Astrocyte of the cerebellum (primary cell): ENCODE measurements at regions not wholly inside any gene's neighbourhood (a gene's known extent, or its start where the extent isn't known, plus 50 kb on each side); places are given as distances from the start of the nearest gene placed in this dataset.
"Not testable (repeated sequence)": the region's sequence is repeated elsewhere in the genome, so short reads cannot be mapped to it uniquely, and the experiment has no call there.

Experiments
- DNase-seq: peaks from one replicate; pipeline ENCODE4 v3.0.0-alpha.2; 2011; ENCODE audit warnings: low read depth
- H3K4me3 ChIP-seq: 2 replicates; pipeline ENCODE4 v1.5.1; 2011; ENCODE audit warnings: mild to moderate bottlenecking, low read depth, low read length, moderate library complexity
- in situ Hi-C: cut with HindIII; loops from 2 replicates; pipeline ENCODE4 v1.10.0; 2017; ENCODE audit warnings: low sequenced_read_pairs
- TF ChIP-seq, protein P1 (sequence below): IDR thresholded peaks from 2 replicates; pipeline ENCODE4 v1.5.1; 2012; ENCODE audit warnings: low read length, low read depth, moderate library complexity, mild to moderate bottlenecking; ENCODE audit errors: missing control alignments

DNA sequence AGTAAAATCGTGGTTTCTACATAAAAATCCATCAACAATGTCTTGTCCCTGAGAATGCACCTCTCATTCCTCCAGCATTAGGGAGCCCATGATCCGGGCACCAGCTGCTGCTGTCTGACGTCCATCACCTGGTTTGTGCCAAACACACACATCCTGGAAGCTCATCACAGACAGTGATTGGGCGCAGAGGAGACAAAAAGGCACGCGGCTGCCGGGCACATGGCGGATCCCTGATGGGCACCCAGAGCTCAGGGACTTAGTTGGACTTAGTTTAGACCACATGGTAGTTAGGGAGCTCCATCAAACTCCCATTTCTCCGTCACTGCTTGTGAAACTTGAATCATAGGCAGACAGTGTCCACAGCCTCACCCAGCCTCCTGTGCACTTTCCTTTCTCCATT lies 1059.3 kb downstream of the TMEM121 start:
- no peak overlapping the region for H3K4me3 ChIP-seq
- no peak for DNase-seq
- TF ChIP-seq, protein P1, sequence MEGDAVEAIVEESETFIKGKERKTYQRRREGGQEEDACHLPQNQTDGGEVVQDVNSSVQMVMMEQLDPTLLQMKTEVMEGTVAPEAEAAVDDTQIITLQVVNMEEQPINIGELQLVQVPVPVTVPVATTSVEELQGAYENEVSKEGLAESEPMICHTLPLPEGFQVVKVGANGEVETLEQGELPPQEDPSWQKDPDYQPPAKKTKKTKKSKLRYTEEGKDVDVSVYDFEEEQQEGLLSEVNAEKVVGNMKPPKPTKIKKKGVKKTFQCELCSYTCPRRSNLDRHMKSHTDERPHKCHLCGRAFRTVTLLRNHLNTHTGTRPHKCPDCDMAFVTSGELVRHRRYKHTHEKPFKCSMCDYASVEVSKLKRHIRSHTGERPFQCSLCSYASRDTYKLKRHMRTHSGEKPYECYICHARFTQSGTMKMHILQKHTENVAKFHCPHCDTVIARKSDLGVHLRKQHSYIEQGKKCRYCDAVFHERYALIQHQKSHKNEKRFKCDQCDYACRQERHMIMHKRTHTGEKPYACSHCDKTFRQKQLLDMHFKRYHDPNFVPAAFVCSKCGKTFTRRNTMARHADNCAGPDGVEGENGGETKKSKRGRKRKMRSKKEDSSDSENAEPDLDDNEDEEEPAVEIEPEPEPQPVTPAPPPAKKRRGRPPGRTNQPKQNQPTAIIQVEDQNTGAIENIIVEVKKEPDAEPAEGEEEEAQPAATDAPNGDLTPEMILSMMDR: no peak
- in situ Hi-C loops: no loop called here

GRCh38 chr14:106586098-106586704 lies 1059.8 kb downstream of the TMEM121 start:
- no peak for DNase-seq
- TF ChIP-seq, protein P1: no peak
- no peak overlapping the region for H3K4me3 ChIP-seq
- in situ Hi-C loops: no loop called here

DNA sequence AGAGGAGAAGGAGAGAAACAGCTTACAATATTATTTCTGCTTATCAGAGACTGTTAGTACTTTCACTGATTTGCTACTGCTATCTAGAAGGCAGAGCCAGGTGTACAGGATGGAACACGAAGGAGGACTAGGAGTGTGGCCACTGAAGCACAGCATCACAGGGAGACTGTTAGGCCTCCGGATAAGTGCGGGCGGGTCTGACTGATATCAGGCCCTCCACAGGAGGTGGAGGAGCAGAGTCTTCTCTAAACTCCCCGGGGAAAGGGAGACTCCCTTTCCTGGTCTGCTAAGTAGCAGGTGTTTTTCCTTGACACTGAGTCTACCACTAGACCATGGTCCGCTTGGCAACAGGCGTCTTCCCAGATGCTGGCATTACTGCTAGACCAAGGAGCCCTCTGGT lies 1065.2 kb downstream of the TMEM121 start:
- in situ Hi-C loops, DNase-seq, H3K4me3 ChIP-seq: not testable (repeated sequence)

DNA sequence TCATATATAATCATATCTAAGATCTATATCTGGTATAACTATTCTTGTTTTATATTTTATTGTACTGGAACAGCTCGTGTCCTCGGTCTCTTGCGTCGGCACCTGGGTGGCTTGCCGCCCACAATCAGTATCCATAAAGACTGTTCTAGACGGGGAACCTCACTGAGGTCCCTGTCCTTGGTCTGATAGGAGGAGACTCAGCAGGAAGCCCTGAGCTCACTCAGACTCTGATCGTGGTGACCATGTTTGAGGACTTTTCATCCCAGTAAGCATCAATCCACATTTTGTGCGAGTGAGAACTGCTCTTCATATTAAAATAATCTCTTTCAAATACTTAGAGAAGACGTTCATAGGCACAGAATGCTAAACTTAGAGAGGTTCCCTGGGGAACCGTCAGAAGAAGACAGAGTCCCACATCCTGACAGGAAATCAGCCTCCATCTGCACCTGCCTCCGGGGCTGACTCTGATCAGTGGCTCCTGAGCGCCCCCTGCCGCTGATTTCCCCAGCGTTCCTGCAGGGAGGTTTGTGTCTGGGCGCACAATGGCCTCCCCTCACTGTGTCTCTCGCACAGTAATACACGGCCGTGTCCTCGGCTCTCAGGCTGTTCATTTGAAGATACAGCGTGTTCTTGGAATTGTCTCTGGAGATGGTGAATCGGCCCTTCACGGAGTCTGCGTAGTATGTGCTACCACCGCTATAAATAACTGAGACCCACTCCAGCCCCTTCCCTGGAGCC lies 1065.9 kb downstream of the TMEM121 start:
- DNase-seq, in situ Hi-C loops, H3K4me3 ChIP-seq: not testable (repeated sequence)

DNA sequence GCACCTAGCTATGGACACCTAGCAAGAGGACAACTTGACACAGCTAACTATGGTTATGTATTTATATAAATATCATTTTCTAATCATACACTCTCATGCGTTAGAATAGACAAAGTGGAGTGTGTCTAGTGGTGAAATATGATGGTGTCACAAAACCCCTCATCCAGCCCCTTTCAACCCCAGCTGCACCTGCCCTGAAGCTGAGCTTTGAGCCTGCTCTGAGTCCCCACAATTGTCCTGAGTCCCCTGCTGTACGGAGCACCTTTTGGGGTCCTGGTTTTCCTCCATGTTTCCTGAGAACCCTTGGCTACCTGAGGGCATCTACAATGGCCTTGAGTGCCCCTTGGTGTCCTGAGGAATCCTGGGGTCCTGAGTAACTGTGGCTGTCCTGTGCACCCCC lies 1072.8 kb downstream of the TMEM121 start:
- DNase-seq: no peak
- TF ChIP-seq, protein P1: no peak
- no peak overlapping the region for H3K4me3 ChIP-seq
- in situ Hi-C loops: no loop called here

DNA sequence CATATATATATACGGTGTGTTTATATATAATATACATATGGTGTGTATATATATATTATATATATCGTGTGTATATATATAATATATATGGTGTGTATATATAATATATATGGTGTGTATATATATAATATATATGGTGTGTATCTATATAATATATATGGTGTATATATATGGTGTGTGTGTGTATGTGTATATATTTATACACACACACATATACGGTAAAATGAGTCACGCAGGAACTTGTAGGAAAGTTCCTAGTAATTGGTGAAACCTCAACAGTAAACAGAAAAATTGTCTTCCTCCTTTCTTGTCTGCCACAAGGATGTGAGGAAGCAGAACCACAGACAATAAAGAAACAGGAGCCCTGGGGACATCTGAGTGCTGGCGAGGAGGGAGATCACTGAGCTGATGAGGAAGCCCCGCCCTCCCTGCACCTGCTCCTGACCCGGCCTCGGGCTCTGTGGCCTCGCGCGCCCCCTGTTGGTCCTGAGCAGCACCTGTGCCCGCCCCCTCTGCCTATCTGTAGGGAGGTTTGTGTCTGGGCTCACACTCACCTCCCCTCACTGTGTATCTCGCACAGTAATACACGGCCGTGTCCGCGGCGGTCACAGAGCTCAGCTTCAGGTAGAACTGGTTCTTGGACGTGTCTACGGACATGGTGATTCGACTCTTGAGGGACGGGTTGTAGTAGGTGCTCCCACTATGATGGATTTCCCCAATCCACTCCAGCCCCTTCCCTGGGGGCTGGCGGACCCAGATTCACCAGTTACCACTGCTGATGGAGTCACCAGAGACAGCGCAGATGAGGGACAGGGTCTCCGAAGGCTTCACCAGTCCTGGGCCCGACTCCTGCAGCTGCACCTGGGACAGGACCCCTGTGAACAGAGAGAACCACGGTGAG lies 1079.4 kb downstream of the TMEM121 start:
- in situ Hi-C loops: no loop called here
- no peak for DNase-seq
- TF ChIP-seq, protein P1: no peak
- no peak overlapping the region for H3K4me3 ChIP-seq

DNA sequence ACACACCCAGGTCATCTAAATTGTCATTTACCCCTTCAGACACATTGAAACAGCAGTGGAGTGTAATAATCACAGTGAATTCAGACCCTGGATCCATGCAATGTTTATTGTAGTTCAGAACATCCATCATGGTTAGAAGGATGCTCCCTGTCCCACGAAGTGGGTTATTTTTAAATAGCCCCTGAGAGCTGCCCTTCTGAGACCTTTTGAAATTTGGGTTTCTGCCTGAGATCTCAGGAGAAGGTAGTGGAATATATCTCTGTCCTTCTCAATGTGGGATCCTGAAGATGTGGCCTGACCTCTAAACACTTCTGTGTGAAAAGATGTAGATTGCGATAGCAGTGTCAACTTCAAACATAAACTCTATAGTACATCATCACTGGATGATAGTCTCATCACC lies 1080.6 kb downstream of the TMEM121 start:
- H3K4me3 ChIP-seq: no peak overlapping the region
- no peak for DNase-seq
- TF ChIP-seq, protein P1: no peak
- in situ Hi-C loops: no loop called here
